ENCODE measurements at regions not wholly inside any gene's neighbourhood (a gene's known extent, or its start where the extent isn't known, plus 50 kb on each side); places are given as distances from the start of the nearest gene placed in this dataset.
A peak's percentile ranks its signal among the peaks of the same experiment; 100 is the strongest.
"Not testable (repeated sequence)": the region's sequence is repeated elsewhere in the genome, so short reads cannot be mapped to it uniquely, and the experiment has no call there.

GRCh38 chr14:38973083-38973700, 129.8 kb downstream of the SEC23A start:
- DNase-seq (ENCODE audit: low spot score) = no peak

GRCh38 chr14:38972511-38972910, 130.5 kb downstream of the SEC23A start:
- no peak for DNase-seq (ENCODE audit: low spot score)

- DNase-seq (ENCODE audit: low spot score) = no peak
These were observed 131.6 kb downstream of the SEC23A start for GRCh38 chr14:38971258-38971921.

DNA sequence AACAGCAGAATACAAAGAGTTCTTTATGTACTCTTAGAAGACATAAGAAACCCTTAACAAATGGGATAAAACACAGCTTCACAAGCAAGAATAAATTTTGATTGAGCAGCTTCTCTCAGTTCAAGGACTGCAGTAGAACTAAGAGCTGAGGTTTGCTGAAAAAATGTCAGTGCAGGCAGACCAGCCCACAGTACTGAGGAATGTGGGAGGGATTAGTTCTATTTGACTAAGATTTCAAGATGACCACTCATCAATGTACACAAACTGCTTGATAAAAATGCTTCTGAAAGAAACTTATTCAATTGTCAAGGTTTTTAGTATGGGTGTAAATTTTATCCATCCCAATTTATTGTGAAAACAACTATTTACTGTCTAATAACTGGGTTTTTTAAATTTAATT, 138.4 kb downstream of the SEC23A start:
- no peak for DNase-seq (ENCODE audit: low spot score)

- DNase-seq (ENCODE audit: low spot score) = no peak
These were observed 142.0 kb downstream of the SEC23A start for GRCh38 chr14:38960946-38961531.

DNA sequence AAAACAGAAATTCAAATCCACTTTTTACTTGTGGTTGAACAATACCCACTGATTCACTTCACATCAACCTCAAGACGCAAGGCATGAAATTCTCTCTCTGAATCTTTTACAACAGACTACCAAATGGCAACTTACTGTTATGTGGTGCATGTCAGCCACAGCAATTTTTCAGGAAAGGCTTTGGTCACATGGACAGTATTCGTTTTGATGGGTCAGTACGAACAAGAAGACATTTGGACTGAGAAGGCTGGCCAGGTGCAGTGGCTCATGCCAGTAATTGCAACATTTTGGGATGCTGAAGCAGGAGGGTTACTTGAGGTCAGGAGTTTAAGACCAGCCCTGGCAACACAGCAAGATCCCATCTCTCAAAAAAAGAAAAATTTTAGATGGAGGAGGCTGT, 144.0 kb downstream of the SEC23A start:
- DNase-seq (ENCODE audit: low spot score) = no peak

DNA sequence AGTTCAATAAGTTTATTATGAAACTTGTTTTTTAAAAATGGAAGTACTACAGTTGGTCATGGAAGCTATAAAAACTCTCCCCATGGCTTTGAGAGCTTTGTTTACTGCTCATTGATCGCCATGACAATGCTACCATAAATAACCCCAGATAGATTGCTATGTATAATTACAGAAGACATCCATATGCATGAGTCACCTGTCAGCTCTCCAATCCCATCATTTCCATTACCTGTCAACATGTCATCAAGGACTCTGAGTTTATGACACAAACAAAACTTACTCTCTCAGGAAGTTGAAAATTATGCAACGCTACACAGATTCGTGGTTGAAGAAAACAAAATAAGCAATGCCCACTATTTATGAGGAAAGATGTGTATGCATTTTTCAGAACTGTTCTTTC, 144.4 kb downstream of the SEC23A start:
- peak; percentile 26 for DNase-seq (ENCODE audit: low spot score)

GRCh38 chr14:38951451-38951850, 151.6 kb downstream of the SEC23A start:
- no peak for DNase-seq (ENCODE audit: low spot score)

DNA sequence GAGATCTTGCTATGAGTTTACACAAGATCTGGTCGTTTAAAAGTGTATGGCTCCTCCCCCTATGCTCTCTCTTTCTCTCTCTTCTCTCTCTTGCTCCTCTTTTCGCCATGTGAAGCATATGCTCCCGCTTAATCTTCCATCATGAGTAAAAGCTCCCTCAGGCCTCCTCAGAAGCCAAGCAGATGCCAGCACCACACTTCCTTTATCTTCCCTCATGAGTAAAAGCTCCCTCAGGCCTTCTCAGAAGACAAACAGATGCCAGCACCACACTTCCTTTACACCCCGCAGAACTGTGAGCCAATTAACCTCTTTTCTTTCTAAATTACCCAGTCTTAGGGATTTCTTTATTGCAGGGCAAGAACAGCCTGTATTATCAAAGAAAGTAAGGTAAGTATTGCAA, 152.4 kb downstream of the SEC23A start:
- no peak for DNase-seq (ENCODE audit: low spot score)

- no peak for DNase-seq (ENCODE audit: low spot score)
These were observed 154.5 kb downstream of the SEC23A start for GRCh38 chr14:38948576-38948975.

GRCh38 chr14:38948171-38948570, 154.9 kb downstream of the SEC23A start:
- no peak for DNase-seq (ENCODE audit: low spot score)

GRCh38 chr14:38947343-38947742, 155.7 kb downstream of the SEC23A start:
- DNase-seq (ENCODE audit: low spot score) = no peak

DNA sequence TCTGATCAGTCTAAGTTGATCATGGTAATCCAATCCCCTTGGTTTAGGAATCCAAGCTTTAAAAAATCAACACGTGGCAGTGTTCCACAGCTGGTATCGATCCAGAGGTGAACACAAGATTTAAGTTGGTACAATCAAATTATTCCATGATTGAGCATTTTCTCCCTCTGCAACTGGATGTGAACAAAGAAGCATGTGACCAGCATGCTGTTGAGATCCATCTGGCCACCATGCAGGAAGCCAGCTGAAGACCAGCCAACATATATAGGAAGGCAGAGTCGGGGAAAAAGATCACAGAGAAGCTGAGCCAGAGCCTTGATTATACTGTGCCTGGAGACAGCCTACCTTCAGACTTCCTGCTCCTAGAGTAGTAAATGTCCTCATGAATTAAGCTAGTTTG, 158.3 kb downstream of the SEC23A start:
- DNase-seq (ENCODE audit: low spot score) = no peak

GRCh38 chr14:38941488-38941887, 161.5 kb downstream of the SEC23A start:
- no peak for DNase-seq (ENCODE audit: low spot score)

GRCh38 chr14:38932653-38933000, 170.4 kb downstream of the SEC23A start:
- DNase-seq (ENCODE audit: low spot score) = not testable (repeated sequence)

GRCh38 chr14:38931969-38932652, 170.9 kb downstream of the SEC23A start:
- DNase-seq (ENCODE audit: low spot score) = no peak

DNA sequence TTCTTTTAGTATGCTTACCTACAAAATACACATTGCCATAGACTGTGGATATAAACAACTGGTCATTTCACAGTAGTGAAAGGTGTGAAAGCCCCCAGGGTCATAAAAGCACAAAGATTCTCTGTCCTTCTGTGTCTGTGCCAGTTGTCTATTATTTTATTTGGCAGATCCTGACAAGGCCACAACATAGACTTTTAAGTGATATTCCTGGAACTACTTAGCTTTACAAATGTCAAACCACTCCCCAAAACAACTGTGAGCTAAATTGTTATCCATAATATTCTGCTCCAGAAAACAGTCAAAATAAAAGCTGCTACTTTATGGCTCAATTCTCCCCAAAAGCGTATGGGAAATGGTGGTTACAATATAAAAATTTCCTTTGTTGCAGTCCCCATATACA, 172.1 kb downstream of the SEC23A start:
- no peak for DNase-seq (ENCODE audit: low spot score)

DNA sequence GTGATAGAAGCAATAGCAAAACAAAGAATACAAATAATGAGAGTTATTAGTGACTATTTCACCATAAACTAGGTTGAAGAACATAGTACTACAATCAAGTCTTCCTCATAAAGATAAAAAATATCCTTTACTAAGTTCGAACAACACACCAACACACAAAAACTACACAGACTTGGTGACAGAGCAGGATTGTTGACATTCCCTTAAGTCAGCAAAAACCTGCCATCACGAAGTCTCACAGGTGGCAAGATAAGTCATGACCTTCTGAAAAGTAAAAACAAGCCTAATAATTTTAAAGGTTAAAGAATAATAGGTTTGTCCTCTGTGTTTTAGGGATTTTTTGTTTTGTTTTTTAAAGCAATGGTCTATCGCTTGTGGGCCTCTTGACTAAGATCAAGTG, 173.0 kb downstream of the SEC23A start:
- no peak for DNase-seq (ENCODE audit: low spot score)

DNA sequence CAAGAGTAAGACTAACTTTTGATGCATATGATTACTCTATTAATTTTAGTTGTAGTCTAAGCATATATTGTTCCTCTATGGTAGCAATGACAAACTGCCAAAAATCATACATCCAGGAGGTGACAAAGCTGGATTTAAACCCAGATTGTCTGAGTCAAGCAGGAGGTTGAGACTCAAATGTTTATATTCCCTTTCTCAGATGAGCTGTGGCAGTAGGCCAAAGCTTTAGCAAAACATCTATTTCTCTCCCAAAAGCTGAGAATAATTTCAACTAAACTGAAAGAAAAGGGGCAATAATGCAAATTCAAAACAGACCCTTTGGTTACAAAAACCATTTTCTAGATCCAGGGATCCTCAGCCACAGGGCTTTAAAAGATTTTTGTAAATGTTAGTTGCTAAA, 173.6 kb downstream of the SEC23A start:
- no peak for DNase-seq (ENCODE audit: low spot score)

DNA sequence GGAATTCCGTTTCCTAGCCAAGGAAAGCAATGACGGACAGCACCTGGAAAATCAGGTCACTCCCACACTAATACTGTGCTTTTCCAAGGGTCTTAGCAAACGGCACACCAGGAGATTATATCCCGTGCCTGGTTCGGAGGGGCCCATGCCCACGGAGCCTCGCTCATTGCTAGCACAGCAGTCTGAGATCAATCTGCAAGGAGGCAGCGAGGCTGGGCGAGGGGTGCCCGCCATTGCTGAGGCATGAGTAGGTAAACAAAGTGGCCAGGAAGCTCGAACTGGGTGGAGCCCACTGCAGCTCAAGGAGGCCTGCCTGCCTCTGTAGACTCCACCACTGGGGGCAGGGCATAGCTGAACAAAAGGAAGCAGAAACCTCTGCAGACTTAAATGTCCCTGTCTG, 181.1 kb downstream of the SEC23A start:
- DNase-seq (ENCODE audit: low spot score) = not testable (repeated sequence)

DNA sequence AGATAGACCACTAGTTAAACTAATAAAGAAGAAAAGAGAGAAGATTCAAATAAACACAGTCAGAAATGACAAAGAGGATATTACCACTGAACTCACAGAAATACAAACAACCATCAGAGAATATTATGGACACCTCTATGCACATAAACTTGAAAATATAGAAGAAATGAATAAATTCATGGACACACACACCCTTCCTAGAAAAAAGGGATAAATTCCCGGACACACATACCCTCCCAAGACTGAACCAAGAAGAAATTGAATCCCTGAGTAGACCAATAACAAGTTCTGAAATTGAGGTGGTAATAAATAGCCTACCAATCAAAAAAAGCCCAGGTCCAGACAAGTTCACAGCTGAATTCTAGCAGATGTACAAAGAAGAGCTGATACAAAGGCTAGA, 187.9 kb downstream of the SEC23A start:
- no peak for DNase-seq (ENCODE audit: low spot score)

DNA sequence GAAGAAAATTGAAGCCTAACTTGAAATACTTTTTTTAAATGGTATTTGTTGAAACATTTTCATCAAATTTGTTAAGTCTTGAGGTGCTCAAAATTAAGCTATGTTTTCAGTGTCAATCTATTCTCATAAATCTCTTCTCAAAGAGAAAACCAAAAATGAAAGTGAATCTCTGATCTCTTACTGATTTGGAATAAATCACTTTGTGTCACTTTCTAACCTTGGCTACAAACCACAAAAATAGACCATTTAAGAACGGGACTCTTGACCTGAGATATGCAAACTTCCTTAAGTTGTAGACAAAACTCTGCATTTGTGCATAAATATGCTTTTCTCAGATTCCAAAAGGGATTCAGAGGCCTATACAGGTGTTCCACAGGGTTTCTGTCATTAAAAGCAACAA, 192.9 kb downstream of the SEC23A start:
- no peak for DNase-seq (ENCODE audit: low spot score)

DNA sequence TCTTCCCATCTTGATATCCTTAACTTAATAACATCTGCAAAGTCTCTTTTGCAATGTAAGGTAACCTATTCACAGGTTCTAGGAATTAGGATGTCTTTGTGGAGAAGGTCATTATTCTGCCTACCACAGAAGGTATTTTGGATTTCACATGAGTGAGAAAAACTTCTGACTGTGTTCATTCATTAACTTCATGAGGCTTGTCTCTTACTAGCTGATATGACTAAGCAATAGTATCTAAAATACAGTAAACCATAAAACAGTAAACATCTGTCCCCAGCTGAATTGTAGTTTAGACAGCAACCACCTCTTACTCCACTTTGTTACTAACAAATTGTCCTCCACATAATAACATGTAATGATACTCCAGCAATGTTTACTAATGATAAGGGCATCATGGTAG, 198.1 kb downstream of the SEC23A start:
- no peak for DNase-seq (ENCODE audit: low spot score)

Measured in SW480 (cell line).